Karpas-422 (cell line): ENCODE measurements at regions not wholly inside any gene's neighbourhood (a gene's known extent, or its start where the extent isn't known, plus 50 kb on each side); places are given as distances from the start of the nearest gene placed in this dataset.
A peak's percentile ranks its signal among the peaks of the same experiment; 100 is the strongest.

Experiments
- DNase-seq: peaks from one replicate; pipeline ENCODE4 v3.0.0-alpha.2; 2015
- H2AFZ ChIP-seq: fragments of 200-600 bp; sonication (generic); 2 replicates; pipeline ENCODE4 v1.6.1; 2014; ENCODE audit warnings: antibody characterized with exemption, low read length, mixed read lengths
- H3K27ac ChIP-seq: fragments of 200-600 bp; sonication (generic); 2 replicates; pipeline ENCODE4 v1.5.1; 2014; ENCODE audit warnings: mild to moderate bottlenecking, low read length, moderate library complexity
- H3K27me3 ChIP-seq: fragments of 200-600 bp; sonication (generic); 2 replicates; pipeline ENCODE4 v1.6.1; 2014; ENCODE audit warnings: low read length, mixed read lengths
- H3K36me3 ChIP-seq: fragments of 200-600 bp; sonication (generic); 2 replicates; pipeline ENCODE4 v1.6.1; 2014; ENCODE audit warnings: low read length, mixed read lengths; ENCODE audit not compliant: insufficient read depth
- H3K4me1 ChIP-seq: fragments of 200-600 bp; sonication (generic); 2 replicates; pipeline ENCODE4 v1.6.1; 2014; ENCODE audit warnings: mild to moderate bottlenecking, low read length, mixed read lengths
- H3K4me2 ChIP-seq: fragments of 200-600 bp; sonication (generic); 2 replicates; pipeline ENCODE4 v1.6.1; 2014; ENCODE audit warnings: low read length, low read depth, mild to moderate bottlenecking; ENCODE audit not compliant: poor library complexity, severe bottlenecking
- H3K4me3 ChIP-seq: fragments of 200-600 bp; sonication (generic); 2 replicates; pipeline ENCODE4 v1.5.1; 2014; ENCODE audit warnings: mild to moderate bottlenecking, antibody characterized with exemption, low read length, mixed read lengths
- H3K79me2 ChIP-seq: fragments of 200-600 bp; sonication (generic); 2 replicates; pipeline ENCODE4 v1.6.1; 2014; ENCODE audit warnings: mild to moderate bottlenecking, low read length, mixed read lengths
- H3K9ac ChIP-seq: fragments of 200-600 bp; sonication (generic); 2 replicates; pipeline ENCODE4 v1.6.0; 2014; ENCODE audit warnings: low read length
- H3K9me2 ChIP-seq: fragments of 200-600 bp; sonication (generic), shearing (Covaris generic); replicated peaks from 2 replicates; pipeline ENCODE4 v1.6.0; 2014; ENCODE audit warnings: mild to moderate bottlenecking, low read length, moderate library complexity; ENCODE audit not compliant: insufficient read depth
- H3K9me3 ChIP-seq: fragments of 300-700, 200-600 bp; sonication (generic); 2 replicates; pipeline ENCODE4 v1.6.1; 2014; ENCODE audit warnings: low read length, mixed read lengths
- H4K20me1 ChIP-seq: fragments of 200-600 bp; sonication (generic); 2 replicates; pipeline ENCODE4 v1.6.1; 2014; ENCODE audit warnings: mild to moderate bottlenecking, antibody characterized with exemption, low read length, low read depth; ENCODE audit not compliant: insufficient read depth

- Histone ChIP-seq H3K27me3 (no peaks in the 10 kb centered on the region), H3K36me3 (no peaks in the 10 kb centered on the region), H3K9ac (no peak overlapping the region), H3K4me2 (no peak overlapping the region), H3K79me2 (no peaks in the 10 kb centered on the region), H3K9me3 (no peaks in the 10 kb centered on the region), H3K27ac (peak overlapping the region; percentile 32; the same call in 1 of the 2 replicates), H4K20me1 (no peaks in the 10 kb centered on the region), H3K9me2 (no peaks in the 10 kb centered on the region), H3K4me1 (peaks cover 19% of the 10 kb centered on the region), H3K4me3 (no peak overlapping the region), H2AFZ (peak overlapping the region; percentile 9; the same call in 1 of the 2 replicates)
- peak; percentile 54 for DNase-seq
Observed at GRCh38 chrX:148372925-148373324, 127.5 kb upstream of the AFF2 start.

DNA sequence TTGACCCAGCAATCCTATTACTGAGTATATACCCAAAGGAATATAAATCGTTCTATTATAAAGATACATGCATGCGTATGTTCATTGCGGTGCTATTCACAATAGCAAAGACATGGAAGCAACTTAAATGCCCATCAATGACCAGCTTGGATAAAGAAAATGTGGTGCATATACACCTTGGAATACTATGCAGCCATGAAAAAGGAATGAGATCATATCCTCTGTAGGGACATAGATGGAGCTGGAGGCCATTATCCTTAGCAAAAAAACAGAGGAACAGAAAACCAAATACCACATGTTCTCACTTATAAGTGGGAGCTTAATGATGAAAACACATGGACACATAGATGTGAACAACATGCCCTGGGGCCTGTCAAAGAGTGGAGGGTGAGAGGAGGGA, 124.1 kb upstream of the AFF2 start:
- Histone ChIP-seq H4K20me1 (no peaks in the 10 kb centered on the region), H3K27me3 (no peaks in the 10 kb centered on the region), H3K9me3 (no peaks in the 10 kb centered on the region), H3K9me2 (no peaks in the 10 kb centered on the region), H3K79me2 (no peaks in the 10 kb centered on the region), H3K36me3 (no peaks in the 10 kb centered on the region), H3K27ac (no peak overlapping the region), H3K4me1 (peaks cover 38% of the 10 kb centered on the region), H3K4me2 (no peak overlapping the region), H3K9ac (no peak overlapping the region), H3K4me3 (no peak overlapping the region), H2AFZ (no peak overlapping the region)
- no peak for DNase-seq

DNA sequence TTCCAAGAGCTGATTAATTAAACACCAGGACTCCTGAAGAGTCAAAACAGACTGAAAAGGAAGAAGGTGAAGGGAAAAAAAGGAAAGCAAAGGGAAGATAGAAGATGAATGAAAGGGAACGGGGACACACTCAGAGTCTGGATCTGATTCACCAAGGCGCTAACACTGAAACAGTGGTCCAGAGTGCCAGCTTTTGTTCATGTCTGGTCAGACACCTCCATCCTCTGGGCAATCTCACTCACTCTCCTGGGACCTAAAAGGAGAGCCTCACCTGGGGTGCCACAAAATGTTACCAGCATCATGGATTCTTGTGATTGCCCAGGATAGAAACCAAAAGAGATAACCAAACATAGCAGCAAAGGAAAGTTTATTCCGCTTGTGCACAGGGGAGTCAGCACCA, 120.3 kb upstream of the AFF2 start:
- peak; percentile 58 for DNase-seq
- H3K27ac ChIP-seq: peak overlapping the region; percentile 92
- peak overlapping the region; percentile 62 for H3K4me2 ChIP-seq
- H3K4me1 ChIP-seq: peaks cover 41% of the 10 kb centered on the region
- H3K79me2 ChIP-seq: no peaks in the 10 kb centered on the region
- no peaks in the 10 kb centered on the region for H3K36me3 ChIP-seq
- no peaks in the 10 kb centered on the region for H3K9me2 ChIP-seq
- no peaks in the 10 kb centered on the region for H3K9me3 ChIP-seq
- peak overlapping the region; percentile 61 for H3K9ac ChIP-seq
- peak overlapping the region; percentile 40 for H2AFZ ChIP-seq
- H4K20me1 ChIP-seq: no peaks in the 10 kb centered on the region
- peak overlapping the region; percentile 45; the same call in 1 of the 2 replicates for H3K4me3 ChIP-seq
- H3K27me3 ChIP-seq: no peaks in the 10 kb centered on the region

- DNase-seq: peak; percentile 85
- Histone ChIP-seq H3K4me3 (peak overlapping the region; percentile 45), H3K9me2 (no peaks in the 10 kb centered on the region), H3K4me1 (peaks cover 41% of the 10 kb centered on the region), H4K20me1 (no peaks in the 10 kb centered on the region), H3K9me3 (no peaks in the 10 kb centered on the region), H2AFZ (peak overlapping the region; percentile 40), H3K27me3 (no peaks in the 10 kb centered on the region), H3K79me2 (no peaks in the 10 kb centered on the region), H3K27ac (peak overlapping the region; percentile 92), H3K4me2 (peak overlapping the region; percentile 62), H3K9ac (peak overlapping the region; percentile 61), H3K36me3 (no peaks in the 10 kb centered on the region)
Observed at GRCh38 chrX:148380650-148381561, 119.5 kb upstream of the AFF2 start.

- Histone ChIP-seq H3K27me3 (no peaks in the 10 kb centered on the region), H3K9me3 (no peaks in the 10 kb centered on the region), H3K9ac (peak overlapping the region; percentile 61), H3K4me2 (peak overlapping the region; percentile 62), H3K4me1 (peaks cover 41% of the 10 kb centered on the region), H3K4me3 (peak overlapping the region; percentile 45), H3K79me2 (no peaks in the 10 kb centered on the region), H3K9me2 (no peaks in the 10 kb centered on the region), H3K36me3 (no peaks in the 10 kb centered on the region), H3K27ac (peak overlapping the region; percentile 92), H2AFZ (peak overlapping the region; percentile 40), H4K20me1 (no peaks in the 10 kb centered on the region)
- DNase-seq: peak; percentile 69
Observed at GRCh38 chrX:148381603-148382002, 118.8 kb upstream of the AFF2 start.

DNA sequence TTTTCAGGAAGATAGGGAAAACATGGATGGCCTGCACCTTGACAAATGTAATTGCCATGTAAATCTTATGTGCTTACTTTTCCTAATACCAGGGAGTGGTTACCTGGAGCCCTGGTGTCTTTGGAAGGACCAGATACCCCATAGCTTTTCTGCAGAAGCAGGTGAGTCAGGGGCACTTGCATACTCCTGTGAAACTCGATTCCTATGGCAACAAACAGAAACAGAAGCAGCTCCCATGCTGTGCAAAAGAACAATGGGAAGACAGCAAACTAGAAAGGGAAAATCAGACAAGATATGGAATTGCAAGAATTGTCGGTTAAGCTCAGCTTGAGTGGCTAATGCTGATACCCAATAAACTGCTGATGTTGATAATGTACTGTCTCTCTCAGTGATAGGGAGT, 117.4 kb upstream of the AFF2 start:
- Histone ChIP-seq H3K79me2 (no peaks in the 10 kb centered on the region), H3K36me3 (no peaks in the 10 kb centered on the region), H3K4me2 (no peak overlapping the region), H4K20me1 (no peaks in the 10 kb centered on the region), H3K9me3 (no peaks in the 10 kb centered on the region), H3K27ac (peak overlapping the region; percentile 92; the same call in 1 of the 2 replicates), H3K4me3 (no peak overlapping the region), H3K9ac (no peak overlapping the region), H3K9me2 (no peaks in the 10 kb centered on the region), H3K4me1 (peaks cover 41% of the 10 kb centered on the region), H3K27me3 (no peaks in the 10 kb centered on the region), H2AFZ (peak overlapping the region; percentile 40; the same call in 1 of the 2 replicates)
- no peak for DNase-seq

DNA sequence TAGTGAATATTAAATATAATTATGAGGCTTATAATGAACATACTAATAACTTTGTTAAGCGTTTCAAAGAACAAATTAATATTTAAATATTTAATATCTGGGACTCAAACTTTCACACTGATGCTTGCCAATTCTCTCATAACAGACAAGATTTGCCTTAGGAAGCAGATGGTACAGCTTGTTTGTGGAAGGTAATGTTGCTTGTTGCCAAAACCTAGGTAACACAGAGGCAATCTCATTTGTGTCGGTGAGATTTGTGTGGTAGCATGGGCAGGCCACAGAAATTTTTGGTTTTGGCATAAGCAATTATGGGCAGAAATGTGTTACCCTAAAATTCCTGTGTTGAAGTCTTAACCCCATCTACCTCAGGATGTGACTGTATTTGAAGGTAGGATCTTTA, 114.9 kb upstream of the AFF2 start:
- Histone ChIP-seq H3K9ac (no peak overlapping the region), H4K20me1 (no peaks in the 10 kb centered on the region), H3K4me1 (peaks cover 30% of the 10 kb centered on the region), H3K9me3 (no peaks in the 10 kb centered on the region), H3K4me2 (no peak overlapping the region), H3K27ac (no peak overlapping the region), H3K36me3 (no peaks in the 10 kb centered on the region), H2AFZ (no peak overlapping the region), H3K4me3 (no peak overlapping the region), H3K9me2 (no peaks in the 10 kb centered on the region), H3K79me2 (no peaks in the 10 kb centered on the region), H3K27me3 (no peaks in the 10 kb centered on the region)
- DNase-seq: no peak

DNA sequence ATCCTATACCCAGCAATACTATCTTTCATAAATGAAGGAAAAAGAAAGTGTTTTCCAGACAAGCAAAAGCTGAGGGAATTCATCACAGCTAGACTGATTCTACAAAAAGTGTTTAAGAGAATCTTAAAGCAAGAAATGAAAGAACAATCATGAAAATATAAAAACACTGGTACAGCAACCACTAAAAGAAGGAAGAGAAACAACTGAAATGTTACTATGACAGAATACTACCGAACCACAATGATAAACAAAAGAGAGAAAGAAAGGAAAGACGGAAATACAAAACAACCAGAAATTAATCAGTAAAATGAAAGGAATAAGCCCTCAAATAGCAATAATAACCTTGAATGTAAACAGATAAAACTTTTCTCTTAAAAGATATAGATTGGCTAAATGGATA, 110.8 kb upstream of the AFF2 start:
- no peaks in the 10 kb centered on the region for H3K36me3 ChIP-seq
- H3K27ac ChIP-seq: no peak overlapping the region
- H3K4me1 ChIP-seq: no peaks in the 10 kb centered on the region
- H3K9me2 ChIP-seq: no peaks in the 10 kb centered on the region
- H3K4me3 ChIP-seq: no peak overlapping the region
- no peaks in the 10 kb centered on the region for H3K27me3 ChIP-seq
- DNase-seq: no peak
- H3K4me2 ChIP-seq: no peak overlapping the region
- H4K20me1 ChIP-seq: no peaks in the 10 kb centered on the region
- no peak overlapping the region for H3K9ac ChIP-seq
- H2AFZ ChIP-seq: no peak overlapping the region
- no peaks in the 10 kb centered on the region for H3K9me3 ChIP-seq
- H3K79me2 ChIP-seq: no peaks in the 10 kb centered on the region
